ENCODE measurements at regions not wholly inside any gene's neighbourhood (a gene's known extent, or its start where the extent isn't known, plus 50 kb on each side); places are given as distances from the start of the nearest gene placed in this dataset.

DNA sequence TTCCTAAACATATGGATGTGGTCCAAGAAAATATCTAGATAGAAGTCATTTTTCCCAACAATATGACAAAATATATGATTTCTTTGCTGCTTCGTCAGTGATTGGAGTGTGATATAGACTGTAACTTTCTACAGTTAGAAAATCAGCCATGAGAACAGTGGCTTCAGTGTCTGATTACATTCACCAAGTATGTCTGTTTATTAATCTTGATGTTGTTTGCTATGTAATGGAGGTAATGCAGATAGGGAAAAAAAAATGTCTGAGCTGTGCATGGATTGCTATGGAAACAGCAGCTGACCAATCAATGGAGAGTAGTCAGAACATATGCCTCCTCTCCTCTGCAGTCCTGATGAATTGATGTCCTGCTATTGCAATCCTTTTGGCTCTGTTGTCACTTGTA lies 72.3 kb upstream of the GAP43 start:
- TF ChIP-seq POLR2A (IDR thresholded peaks at IDR 0.05; ENCODE audit: extremely low read depth, insufficient read length): no peak
- TF ChIP-seq, protein P1, sequence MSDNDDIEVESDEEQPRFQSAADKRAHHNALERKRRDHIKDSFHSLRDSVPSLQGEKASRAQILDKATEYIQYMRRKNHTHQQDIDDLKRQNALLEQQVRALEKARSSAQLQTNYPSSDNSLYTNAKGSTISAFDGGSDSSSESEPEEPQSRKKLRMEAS (IDR thresholded peaks at IDR 0.05; ENCODE audit: low read depth, low read length): no peak
- TF ChIP-seq MYC (IDR thresholded peaks at IDR 0.05; ENCODE audit: low read depth, low read length): no peak
